ENCODE measurements at regions not wholly inside any gene's neighbourhood (a gene's known extent, or its start where the extent isn't known, plus 50 kb on each side); places are given as distances from the start of the nearest gene placed in this dataset.

- no peaks in the 10 kb centered on the region for H3K27me3 ChIP-seq
- H3K27ac ChIP-seq, result no peak overlapping the region
- 93 to 97% (median 95%) methylated on average over 4 of the region's 4 CpGs for WGBS, 4 donors
- no peaks in the 10 kb centered on the region for H3K36me3 ChIP-seq
- ATAC-seq (no peak), DNase-seq (no peak)
- TF ChIP-seq, protein P1, sequence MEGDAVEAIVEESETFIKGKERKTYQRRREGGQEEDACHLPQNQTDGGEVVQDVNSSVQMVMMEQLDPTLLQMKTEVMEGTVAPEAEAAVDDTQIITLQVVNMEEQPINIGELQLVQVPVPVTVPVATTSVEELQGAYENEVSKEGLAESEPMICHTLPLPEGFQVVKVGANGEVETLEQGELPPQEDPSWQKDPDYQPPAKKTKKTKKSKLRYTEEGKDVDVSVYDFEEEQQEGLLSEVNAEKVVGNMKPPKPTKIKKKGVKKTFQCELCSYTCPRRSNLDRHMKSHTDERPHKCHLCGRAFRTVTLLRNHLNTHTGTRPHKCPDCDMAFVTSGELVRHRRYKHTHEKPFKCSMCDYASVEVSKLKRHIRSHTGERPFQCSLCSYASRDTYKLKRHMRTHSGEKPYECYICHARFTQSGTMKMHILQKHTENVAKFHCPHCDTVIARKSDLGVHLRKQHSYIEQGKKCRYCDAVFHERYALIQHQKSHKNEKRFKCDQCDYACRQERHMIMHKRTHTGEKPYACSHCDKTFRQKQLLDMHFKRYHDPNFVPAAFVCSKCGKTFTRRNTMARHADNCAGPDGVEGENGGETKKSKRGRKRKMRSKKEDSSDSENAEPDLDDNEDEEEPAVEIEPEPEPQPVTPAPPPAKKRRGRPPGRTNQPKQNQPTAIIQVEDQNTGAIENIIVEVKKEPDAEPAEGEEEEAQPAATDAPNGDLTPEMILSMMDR (IDR thresholded peaks at IDR 0.05), result no peak
- TF ChIP-seq POLR2A (IDR thresholded peaks at IDR 0.05), result no peak
- intact Hi-C loops (cut with DNase I), result loop anchor here in 6 of 10 donors (5.0 to 10.0 kb wide), 6 partner anchors 255 to 1415 kb away; partner anchors contain the start of genes LEPR (in 1 of the 6) and LEPROT (in 1 of the 6)
- no peak overlapping the region for H3K4me3 ChIP-seq
- no peaks in the 10 kb centered on the region for H3K4me1 ChIP-seq
- no peaks in the 10 kb centered on the region for H3K9me3 ChIP-seq
Observed at GRCh38 chr1:65679773-65680172, 112.9 kb upstream of the PDE4B start.

- no peak for ATAC-seq
- peaks cover 0 to 5% (median 0%) of the 10 kb centered on the region in 9 donors for H3K27me3 ChIP-seq
- intact Hi-C loops (cut with DNase I), result loop anchor here in 6 of 10 donors (5.0 to 10.0 kb wide), 6 partner anchors 256 to 1416 kb away; partner anchors contain the start of genes LEPR (in 1 of the 6) and LEPROT (in 1 of the 6)
- H3K4me1 ChIP-seq, result no peaks in the 10 kb centered on the region
- WGBS, 4 donors, result 82 to 87% (median 85%) methylated on average over 6 of the region's 6 CpGs
- H3K36me3 ChIP-seq, result no peaks in the 10 kb centered on the region
- no peak for DNase-seq
- no peak overlapping the region for H3K4me3 ChIP-seq
- TF ChIP-seq, protein P1 (IDR thresholded peaks at IDR 0.05), result no peak
- no peak for TF ChIP-seq POLR2A (IDR thresholded peaks at IDR 0.05)
- no peak overlapping the region for H3K27ac ChIP-seq
- H3K9me3 ChIP-seq, result no peaks in the 10 kb centered on the region
Observed at GRCh38 chr1:65681096-65681495, 111.6 kb upstream of the PDE4B start.

GRCh38 chr1:65687428-65688214, 105.1 kb upstream of the PDE4B start:
- intact Hi-C loops (cut with DNase I), result loop anchor here (1.0 to 10.0 kb wide), 16 partner anchors 255 to 1423 kb away; partner anchors contain the start of genes LEPR (in 1 of the 10) and LEPROT (in 1 of the 10)
- Histone ChIP-seq H3K4me3 (no peak overlapping the region), H3K9me3 (no peaks in the 10 kb centered on the region), H3K27me3 (peaks cover 0 to 5% (median 0%) of the 10 kb centered on the region in 9 donors), H3K4me1 (peaks cover 0 to 31% (median 19%) of the 10 kb centered on the region in 12 donors), H3K36me3 (no peaks in the 10 kb centered on the region), H3K27ac (no peak overlapping the region)
- peak; percentile 64 to 90 (median 86) for ATAC-seq
- TF ChIP-seq, protein P1 (IDR thresholded peaks at IDR 0.05), result peak; percentile 92 to 99 (median 96)
- TF ChIP-seq POLR2A (IDR thresholded peaks at IDR 0.05), result no peak
- peak; percentile 75 to 89 (median 83) for DNase-seq
- 12 to 19% (median 15%) methylated on average over 8 of the region's 8 CpGs for WGBS, 4 donors

DNA sequence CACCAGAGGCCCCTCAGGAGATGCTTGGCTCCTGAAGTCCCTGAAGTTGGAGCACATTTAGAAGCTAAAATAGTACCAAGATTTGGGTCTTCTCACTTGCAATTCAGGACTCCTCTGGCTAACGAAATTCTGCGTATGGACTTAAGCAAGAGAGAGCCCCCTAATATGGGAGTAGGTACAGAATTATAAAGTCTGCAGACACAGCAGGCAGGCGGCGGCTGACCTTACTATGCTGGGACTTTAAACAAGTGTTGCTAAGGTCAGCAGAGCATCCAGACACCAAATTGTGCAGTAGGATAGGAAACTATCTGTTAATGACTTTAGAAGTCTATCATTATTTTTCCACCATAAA, 104.5 kb upstream of the PDE4B start:
- Histone ChIP-seq H3K27me3 (peaks cover 0 to 5% (median 0%) of the 10 kb centered on the region in 9 donors), H3K27ac (no peak overlapping the region), H3K4me3 (no peak overlapping the region), H3K36me3 (no peaks in the 10 kb centered on the region), H3K9me3 (no peaks in the 10 kb centered on the region), H3K4me1 (peaks cover 0 to 31% (median 19%) of the 10 kb centered on the region in 12 donors)
- intact Hi-C loops (cut with DNase I), result loop anchor here (2.0 to 10.0 kb wide), 12 partner anchors 256 to 1423 kb away; partner anchors contain the start of genes LEPR (in 1 of the 10) and LEPROT (in 1 of the 10)
- ATAC-seq (peak in 1 of 4 donors; percentile 16), DNase-seq (no peak)
- no peak for TF ChIP-seq POLR2A (IDR thresholded peaks at IDR 0.05)
- TF ChIP-seq, protein P1 (IDR thresholded peaks at IDR 0.05), result no peak
- 80 to 91% (median 88%) methylated on average over 4 of the region's 4 CpGs for WGBS, 4 donors

Measured in heart left ventricle (tissue), 16 donors.